OCI-LY7 (cell line): ENCODE measurements at regions not wholly inside any gene's neighbourhood (a gene's known extent, or its start where the extent isn't known, plus 50 kb on each side); places are given as distances from the start of the nearest gene placed in this dataset.

ENCODE experiments used
- BruUV-seq: library from RNA; stranded (reverse); fragments of 400-500 nt; replicated peaks from 2 replicates; lab custom pipeline; 2021; lab: Mats Ljungman, UMichigan
- CTCF ChIA-PET: fragments of 300-600 bp; sonication (Branson Sonifier 250); formaldehyde crosslinking; loops from one replicate; lab custom pipeline; 2022; ENCODE audit warnings: antibody characterized with exemption; ENCODE audit not compliant: unreplicated experiment; lab: Charles Lee
- POLR2A ChIA-PET: fragments of 300-600 bp; sonication (Branson Sonifier 250); formaldehyde crosslinking; loops from one replicate; lab custom pipeline; 2022; ENCODE audit warnings: antibody characterized with exemption; lab: Charles Lee
- DNase-seq: peaks from one replicate; pipeline ENCODE4 v3.0.0-alpha.2; 2015; ENCODE audit warnings: low spot score
- H2AFZ ChIP-seq: fragments of 200-600 bp; sonication (generic), shearing (Covaris generic); 2 replicates; pipeline ENCODE4 v1.6.1; 2014; ENCODE audit warnings: mild to moderate bottlenecking, antibody characterized with exemption, low read length, moderate library complexity
- H3K27ac ChIP-seq: fragments of 200-600 bp; sonication (generic); 2 replicates; pipeline ENCODE4 v1.5.1; 2014; ENCODE audit warnings: mixed run types, low read depth, mild to moderate bottlenecking, moderate library complexity, low read length, inconsistent platforms; ENCODE audit not compliant: poor library complexity, severe bottlenecking
- H3K36me3 ChIP-seq: fragments of 200-600 bp; sonication (generic); 2 replicates; pipeline ENCODE4 v1.6.1; 2014; ENCODE audit warnings: mild to moderate bottlenecking, antibody characterized with exemption, low read length, moderate library complexity, mixed read lengths; ENCODE audit not compliant: insufficient read depth
- H3K4me1 ChIP-seq: fragments of 200-600 bp; sonication (generic); 2 replicates; pipeline ENCODE4 v1.5.1; 2014; ENCODE audit warnings: mild to moderate bottlenecking, low read length; ENCODE audit not compliant: insufficient read depth, poor library complexity, severe bottlenecking
- H3K4me2 ChIP-seq: fragments of 200-600 bp; sonication (generic); 2 replicates; pipeline ENCODE4 v1.6.1; 2014; ENCODE audit warnings: mild to moderate bottlenecking, low read length
- H3K4me3 ChIP-seq: fragments of 200-600 bp; sonication (generic); 2 replicates; pipeline ENCODE4 v1.5.1; 2014; ENCODE audit warnings: mild to moderate bottlenecking, low read depth, low read length; ENCODE audit not compliant: poor library complexity, severe bottlenecking
- H3K79me2 ChIP-seq: fragments of 200-600 bp; sonication (generic); 2 replicates; pipeline ENCODE4 v1.6.1; 2016; ENCODE audit warnings: low read depth, mild to moderate bottlenecking, low read length, moderate library complexity, mixed read lengths; ENCODE audit not compliant: insufficient read depth
- H3K9me2 ChIP-seq: fragments of 200-600 bp; sonication (generic); 2 replicates; pipeline ENCODE4 v1.6.1; 2016; ENCODE audit warnings: mild to moderate bottlenecking, low read length, mixed read lengths; ENCODE audit not compliant: insufficient read depth
- H3K9me3 ChIP-seq: fragments of 200-600 bp; sonication (generic); 2 replicates; pipeline ENCODE4 v1.6.1; 2014; ENCODE audit warnings: mild to moderate bottlenecking, mixed run types, low read length, mixed read lengths
- H4K20me1 ChIP-seq: fragments of 200-600 bp; sonication (generic); 2 replicates; pipeline ENCODE4 v1.6.1; 2014; ENCODE audit warnings: mild to moderate bottlenecking, antibody characterized with exemption, low read length, moderate library complexity, mixed read lengths; ENCODE audit not compliant: insufficient read depth
- CTCF ChIP-seq: fragments of 200-600 bp; sonication (generic); conservative IDR thresholded peaks from 2 replicates; pipeline ENCODE4 v1.5.1; 2014; ENCODE audit warnings: mild to moderate bottlenecking, antibody characterized with exemption, low read length, moderate library complexity, mixed read lengths
- EZH2phosphoT487 ChIP-seq: fragments of 200-600 bp; sonication (generic); IDR thresholded peaks from 2 replicates; pipeline ENCODE4 v1.6.1; 2018; ENCODE audit warnings: low read depth, borderline replicate concordance, mild to moderate bottlenecking, mixed run types, antibody characterized with exemption, low read length, moderate library complexity, mixed read lengths
- intact Hi-C: fragments of 100-400 bp; cut with micrococcal nuclease; formaldehyde crosslinking; loops from one replicate; pipeline ENCODE4 v1.10.0; 2022; ENCODE audit not compliant: unreplicated experiment

- TF ChIP-seq EZH2phosphoT487: no peak
- no peak for TF ChIP-seq CTCF
- BruUV-seq: no TSS peak
- Histone ChIP-seq H3K4me2 (no peak overlapping the region), H3K27ac (no peak overlapping the region), H3K9me2 (no peaks in the 10 kb centered on the region), H3K4me1 (no peaks in the 10 kb centered on the region), H4K20me1 (no peaks in the 10 kb centered on the region), H3K36me3 (no peaks in the 10 kb centered on the region), H3K9me3 (no peaks in the 10 kb centered on the region), H3K79me2 (no peaks in the 10 kb centered on the region), H3K4me3 (no peak overlapping the region), H2AFZ (no peak overlapping the region)
- intact Hi-C loops: no loop called here
- no peak for DNase-seq
- POLR2A ChIA-PET: no interaction called here
- CTCF ChIA-PET: no interaction called here
Measured at GRCh38 chr10:21263263-21263803, 262.1 kb downstream of the SKIDA1 start.

- no peaks in the 10 kb centered on the region for H4K20me1 ChIP-seq
- H3K36me3 ChIP-seq: no peaks in the 10 kb centered on the region
- POLR2A ChIA-PET: no interaction called here
- no peak overlapping the region for H3K4me2 ChIP-seq
- intact Hi-C loops: no loop called here
- no peak for DNase-seq
- H3K9me2 ChIP-seq: no peaks in the 10 kb centered on the region
- no peaks in the 10 kb centered on the region for H3K79me2 ChIP-seq
- H3K4me3 ChIP-seq: no peak overlapping the region
- H3K4me1 ChIP-seq: no peaks in the 10 kb centered on the region
- TF ChIP-seq CTCF (no peak), EZH2phosphoT487 (no peak)
- CTCF ChIA-PET: no interaction called here
- no peak overlapping the region for H3K27ac ChIP-seq
- BruUV-seq: no TSS peak
- no peak overlapping the region for H2AFZ ChIP-seq
- H3K9me3 ChIP-seq: no peaks in the 10 kb centered on the region
Measured at GRCh38 chr10:21261842-21262294, 263.6 kb downstream of the SKIDA1 start.

GRCh38 chr10:21260506-21261149 is 264.9 kb downstream of the SKIDA1 start:
- TF ChIP-seq EZH2phosphoT487: no peak
- intact Hi-C loops: no loop called here
- DNase-seq: no peak
- no peaks in the 10 kb centered on the region for H3K79me2 ChIP-seq
- ChIA-PET CTCF (no interaction called here), POLR2A (no interaction called here)
- H3K9me3 ChIP-seq: no peaks in the 10 kb centered on the region
- H3K9me2 ChIP-seq: no peaks in the 10 kb centered on the region
- H3K27ac ChIP-seq: no peak overlapping the region
- H4K20me1 ChIP-seq: no peaks in the 10 kb centered on the region
- H2AFZ ChIP-seq: no peak overlapping the region
- H3K4me2 ChIP-seq: no peak overlapping the region
- no peak overlapping the region for H3K4me3 ChIP-seq
- H3K36me3 ChIP-seq: no peaks in the 10 kb centered on the region
- no TSS peak for BruUV-seq
- H3K4me1 ChIP-seq: no peaks in the 10 kb centered on the region
